NCI-H226 (cell line): ENCODE measurements at regions not wholly inside any gene's neighbourhood (a gene's known extent, or its start where the extent isn't known, plus 50 kb on each side); places are given as distances from the start of the nearest gene placed in this dataset.
"Not testable (repeated sequence)": the region's sequence is repeated elsewhere in the genome, so short reads cannot be mapped to it uniquely, and the experiment has no call there.

Experiments
- DNase-seq: peaks from one replicate; pipeline ENCODE4 v3.0.0-alpha.2; 2015

DNA sequence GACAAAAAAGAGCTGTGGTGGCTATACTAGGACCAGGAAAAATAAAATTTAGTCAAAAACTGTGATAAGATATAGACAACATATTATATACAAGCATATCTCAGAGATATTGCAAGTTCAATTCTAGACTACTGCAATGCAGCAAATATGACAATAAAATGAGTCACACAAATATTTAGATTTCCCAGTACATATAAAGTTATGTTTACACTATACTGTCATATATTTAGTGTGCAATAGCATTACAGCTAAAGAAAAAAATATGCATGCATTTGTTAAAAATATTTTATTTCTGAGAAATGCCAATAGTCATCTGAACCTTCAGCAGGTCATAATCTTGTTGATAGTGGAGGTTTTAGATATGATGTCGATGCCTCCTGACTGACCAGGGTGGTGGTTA is 72.1 kb downstream of the AKR1C4 start:
- no peak for DNase-seq

DNA sequence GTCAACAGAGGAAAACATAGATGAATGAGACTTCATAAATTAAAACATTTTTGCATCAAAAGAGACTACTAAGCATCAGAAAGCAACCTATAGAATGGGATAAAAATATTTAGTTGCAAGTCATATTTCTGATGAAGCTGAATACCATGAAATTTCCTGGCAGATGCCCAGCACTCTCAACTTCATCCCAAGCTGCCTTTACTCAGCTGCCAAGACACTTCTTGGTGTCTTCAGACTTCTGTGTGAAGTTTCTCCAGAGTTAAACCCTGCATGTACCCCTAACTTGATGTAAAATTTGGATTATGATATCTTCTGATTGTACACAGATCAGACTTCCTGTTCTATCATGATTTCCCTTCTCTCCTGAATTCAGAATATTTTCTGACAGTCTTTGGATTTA is 73.2 kb downstream of the AKR1C4 start:
- DNase-seq: no peak

DNA sequence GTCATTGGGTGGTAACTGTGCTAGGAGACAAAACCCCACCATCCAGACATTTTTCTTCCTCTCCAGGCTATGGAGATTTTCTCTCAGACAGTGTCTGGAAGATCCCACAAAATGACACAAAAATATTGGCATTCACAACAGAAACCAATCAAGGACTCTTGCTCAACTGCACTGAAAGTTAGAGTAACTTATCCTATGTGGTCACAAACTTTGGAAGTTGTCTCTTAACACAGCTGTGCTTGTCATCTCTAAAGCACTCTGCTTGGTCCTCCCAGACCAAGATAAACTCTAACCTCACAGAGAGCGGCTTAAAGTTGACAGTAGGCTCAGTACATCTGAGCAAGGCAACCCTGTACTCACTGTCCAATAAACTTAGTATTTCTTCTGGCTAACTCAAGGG is 74.9 kb downstream of the AKR1C4 start:
- no peak for DNase-seq

DNA sequence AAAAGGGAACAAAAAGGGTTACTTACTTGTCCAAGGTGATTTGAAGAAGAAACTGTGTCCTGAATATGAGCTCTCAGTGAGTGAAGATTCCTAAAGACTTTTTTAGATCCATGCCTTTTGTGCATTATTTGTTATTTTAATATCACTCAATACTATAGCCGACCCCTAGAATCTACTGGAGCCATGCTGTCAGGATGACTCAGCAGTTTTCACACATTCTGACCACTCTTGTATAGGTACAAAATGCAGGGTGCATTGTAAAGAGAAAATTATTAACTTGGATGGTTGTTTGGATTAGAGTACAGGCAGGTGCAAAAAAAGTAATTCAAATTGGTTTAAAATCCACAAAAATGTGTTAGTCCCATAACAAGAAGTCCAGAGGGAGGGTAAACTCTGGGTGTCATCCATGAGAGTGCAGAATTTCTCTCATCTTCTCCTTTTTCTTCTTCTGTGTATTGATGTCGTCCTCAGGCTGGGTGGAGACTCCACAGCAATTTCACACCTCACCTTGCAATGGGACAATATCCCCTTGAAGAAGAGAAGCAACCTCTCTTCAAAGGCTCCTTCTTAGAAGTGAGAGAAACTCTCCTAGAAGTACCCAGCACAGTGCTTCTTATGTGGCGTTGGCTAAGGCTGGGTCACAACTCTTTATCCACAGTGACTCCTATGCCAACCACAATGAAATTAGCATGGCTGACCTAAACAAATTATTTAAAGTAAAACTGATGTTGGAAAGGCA is 75.6 kb downstream of the AKR1C4 start:
- DNase-seq: no peak

DNA sequence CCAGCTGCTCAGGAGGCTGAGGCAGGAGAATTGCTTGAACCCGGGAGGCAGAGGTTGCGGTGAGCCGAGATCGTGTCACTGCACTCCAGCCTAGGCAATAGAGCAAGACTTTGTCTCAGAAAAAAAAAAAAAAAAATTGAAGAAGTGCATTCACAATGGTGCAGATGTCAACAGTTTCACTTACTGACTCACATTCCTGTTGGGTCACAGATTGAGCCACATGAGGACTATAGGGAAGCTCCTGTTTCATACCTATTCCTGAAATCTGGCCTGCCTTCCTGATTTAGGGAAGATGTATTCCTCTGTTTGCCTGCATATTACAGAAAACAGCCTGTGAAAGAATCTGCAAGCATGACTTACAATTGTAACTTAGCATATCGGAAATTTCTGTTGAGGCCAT is 78.2 kb downstream of the AKR1C4 start:
- DNase-seq: no peak

DNA sequence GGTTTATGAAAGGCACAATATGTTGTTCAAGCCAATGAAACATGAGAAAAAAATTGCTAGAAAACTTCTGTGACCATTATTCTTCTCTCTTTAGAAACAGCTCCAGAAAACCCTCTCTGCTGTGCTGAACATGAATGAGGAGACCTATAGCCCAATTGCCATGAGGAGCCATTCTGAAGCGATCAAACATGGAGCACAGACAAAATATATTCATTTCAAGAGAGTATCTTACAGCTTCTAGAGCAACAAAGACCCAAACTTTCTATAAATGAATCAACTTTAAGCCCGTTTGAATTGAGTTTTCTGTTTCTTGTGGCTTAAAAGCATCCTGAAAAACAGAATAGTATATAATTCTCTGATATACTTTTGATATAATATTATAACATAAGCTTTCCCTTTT is 83.4 kb upstream of the UCN3 start:
- no peak for DNase-seq

DNA sequence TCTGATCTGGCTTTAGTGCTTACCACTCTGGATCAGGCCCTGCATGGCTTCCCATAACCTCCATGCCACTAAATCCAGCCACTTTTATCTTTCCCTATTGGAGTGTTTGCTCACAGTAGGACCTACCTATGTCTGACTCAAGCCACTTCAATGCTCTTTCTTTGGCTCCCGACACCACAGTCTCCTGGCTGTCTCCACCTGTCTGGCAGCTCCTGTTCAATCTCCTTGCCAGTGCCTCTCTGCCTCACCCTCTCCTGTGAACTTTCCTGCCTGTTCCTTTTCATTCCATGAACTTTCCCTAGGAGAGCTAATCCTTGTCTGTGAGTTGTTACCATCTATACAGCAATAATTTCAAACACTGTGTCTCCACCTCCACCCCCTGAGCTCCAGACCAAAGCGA is 82.6 kb upstream of the UCN3 start:
- DNase-seq: no peak

DNA sequence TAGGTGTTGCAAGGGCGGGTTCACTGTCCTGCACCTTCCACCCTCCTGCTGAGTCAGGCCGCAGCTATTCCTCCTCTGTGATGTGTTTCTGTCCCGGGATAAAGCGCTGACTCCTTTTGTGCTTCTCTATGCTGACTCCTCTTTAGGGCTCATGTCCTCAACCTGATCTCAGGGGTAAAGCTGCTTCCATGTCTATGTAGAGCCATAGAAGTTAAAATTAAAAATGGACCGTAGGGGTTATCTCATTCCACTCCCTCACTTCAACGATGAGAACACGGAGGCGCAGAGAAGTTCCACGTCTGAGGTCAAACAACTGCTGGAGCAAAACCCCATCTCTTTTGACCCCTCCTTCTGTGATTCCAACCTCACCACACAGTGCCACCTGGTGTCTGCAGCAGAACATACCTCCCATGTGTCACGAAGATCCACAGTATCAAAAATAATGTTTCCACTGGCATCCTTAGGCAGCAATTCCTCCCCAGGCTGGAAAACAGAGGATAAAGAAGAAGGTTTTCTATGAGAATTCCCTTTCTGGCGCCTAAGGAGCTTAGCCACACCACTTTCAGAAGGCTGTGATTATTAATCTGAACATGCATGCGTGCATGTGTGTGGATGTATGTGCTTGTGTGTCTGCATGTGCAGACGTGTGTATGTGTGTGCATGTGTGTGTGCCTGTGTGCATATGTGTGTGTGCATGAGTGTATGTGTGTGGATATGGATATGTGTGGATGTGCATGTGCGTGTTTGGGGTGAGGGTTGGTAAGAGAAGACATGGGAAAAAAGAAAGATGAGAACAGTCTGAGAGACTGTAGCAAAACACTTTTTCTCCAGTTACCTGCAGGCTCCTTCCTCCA is 81.2 kb upstream of the UCN3 start:
- no peak for DNase-seq

DNA sequence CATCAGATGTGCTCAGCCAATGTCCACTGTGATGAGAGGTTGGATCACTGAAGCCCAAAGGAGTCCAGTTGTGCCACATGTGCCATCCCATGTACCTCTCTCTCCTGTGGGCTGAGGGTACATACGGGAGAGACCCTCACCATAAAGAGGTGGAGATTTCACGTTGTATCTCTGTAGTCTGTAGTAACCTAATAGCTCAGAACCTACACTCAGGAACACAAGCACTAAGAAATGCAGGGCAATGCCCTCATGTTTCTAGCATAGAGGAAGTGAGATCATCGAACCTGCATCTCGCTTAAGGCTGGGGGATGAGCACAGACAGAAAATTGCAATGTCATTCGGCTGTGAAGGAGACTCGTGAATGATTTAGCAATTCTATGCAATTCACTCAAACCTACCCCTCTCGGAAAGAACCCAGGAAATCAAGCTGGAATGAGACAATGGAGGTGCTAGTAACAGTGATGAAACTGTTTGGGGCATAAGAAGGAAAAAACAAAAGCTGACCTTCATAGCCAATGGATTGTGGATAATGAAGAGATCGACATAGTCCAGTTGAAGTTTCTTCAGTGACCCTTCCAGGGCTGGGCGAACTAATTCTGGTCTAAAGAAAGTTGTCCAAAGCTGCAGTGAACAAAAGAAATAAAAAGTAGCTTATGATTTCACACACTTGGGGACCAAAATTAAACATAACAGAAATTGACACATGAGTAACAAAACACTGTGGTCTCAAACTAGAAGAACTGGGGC is 80.3 kb upstream of the UCN3 start:
- DNase-seq: peak; percentile 59

DNA sequence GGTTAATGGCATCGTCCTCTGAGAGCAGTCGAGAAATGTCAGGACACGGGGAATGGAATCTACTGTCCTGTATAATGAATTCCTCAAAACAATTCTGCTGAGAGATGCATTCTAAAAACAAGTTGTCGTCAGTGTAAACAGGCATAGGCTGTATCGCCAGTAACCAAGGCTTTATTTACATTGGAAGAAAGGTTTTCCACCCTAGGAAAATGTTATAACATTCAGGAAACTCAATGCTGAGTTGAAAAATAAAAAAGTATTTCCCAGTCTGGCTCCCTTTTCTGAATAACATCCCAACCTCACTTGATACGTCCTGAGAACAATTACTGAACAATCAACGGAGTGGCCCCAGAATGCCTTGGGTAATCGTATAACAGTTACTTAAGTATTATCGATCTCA is 79.6 kb upstream of the UCN3 start:
- no peak for DNase-seq

DNA sequence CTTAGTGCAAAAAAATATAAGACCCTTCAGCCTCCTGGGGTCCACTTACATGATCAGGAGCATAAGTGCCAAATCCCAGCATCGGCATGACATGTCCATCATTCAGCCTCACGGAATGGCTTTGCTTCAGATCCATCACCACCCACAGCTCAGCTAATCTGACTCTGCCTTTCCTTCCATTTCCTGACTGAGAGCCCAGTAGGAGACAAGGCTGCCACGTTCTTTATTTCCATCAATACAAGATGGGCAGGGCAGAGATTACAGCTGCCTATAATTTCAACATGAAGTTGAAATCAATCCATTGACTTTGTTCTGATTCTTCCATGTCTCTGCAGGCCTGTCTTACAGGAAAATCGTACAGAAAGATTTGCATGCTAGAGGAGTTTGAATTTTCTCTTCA is 76.4 kb upstream of the UCN3 start:
- DNase-seq: no peak

DNA sequence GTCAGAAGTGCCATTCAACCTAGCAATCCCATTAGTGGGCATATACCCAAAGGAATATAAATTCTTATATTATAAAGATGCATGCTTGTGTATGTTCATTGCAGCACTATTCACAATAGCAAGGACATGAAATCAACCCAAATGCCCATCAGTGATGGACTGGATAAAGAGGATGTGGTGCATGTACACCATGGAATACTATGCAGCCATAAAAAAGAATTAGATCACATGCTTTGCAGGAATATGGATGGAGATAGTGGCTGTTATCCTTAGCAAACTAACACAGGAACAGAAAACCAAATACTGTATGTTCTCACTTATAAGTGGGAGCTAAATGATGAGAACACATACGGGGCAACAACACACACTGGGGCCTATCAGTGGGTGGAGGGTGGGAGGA is 75.5 kb upstream of the UCN3 start:
- not testable (repeated sequence) for DNase-seq

DNA sequence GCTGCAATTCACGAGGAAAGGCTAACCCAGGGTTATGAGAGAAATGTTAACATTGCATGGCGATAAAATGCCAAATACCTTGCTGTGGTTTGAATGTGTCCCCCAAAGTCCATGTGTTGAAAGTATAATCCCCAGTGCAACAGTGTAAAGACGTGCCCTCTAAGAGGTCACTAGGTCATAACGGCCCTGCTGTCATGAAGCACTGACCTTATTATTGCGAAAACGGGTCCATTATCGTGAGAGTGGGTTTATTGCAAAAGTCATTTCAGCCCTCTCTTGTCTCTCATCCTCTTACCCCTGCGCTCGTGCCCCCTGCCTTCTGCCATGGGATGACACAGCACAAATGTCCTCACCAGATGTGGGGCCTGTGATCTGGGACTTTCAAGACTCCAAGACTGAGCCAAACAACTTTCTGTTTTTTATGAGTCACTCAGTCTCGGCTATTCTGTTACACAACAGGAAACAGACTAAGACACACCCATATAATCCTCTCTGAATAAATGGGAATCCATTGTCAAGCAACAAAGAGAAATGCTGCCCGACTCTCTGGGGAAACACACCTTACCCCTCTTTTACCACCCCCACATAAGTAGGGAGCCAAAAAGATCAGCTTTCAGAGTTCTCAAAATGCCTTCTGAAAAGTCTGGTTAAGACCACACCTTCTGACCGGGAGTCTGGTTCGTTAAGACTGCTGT is 73.1 kb upstream of the UCN3 start:
- peak; percentile 28 for DNase-seq

DNA sequence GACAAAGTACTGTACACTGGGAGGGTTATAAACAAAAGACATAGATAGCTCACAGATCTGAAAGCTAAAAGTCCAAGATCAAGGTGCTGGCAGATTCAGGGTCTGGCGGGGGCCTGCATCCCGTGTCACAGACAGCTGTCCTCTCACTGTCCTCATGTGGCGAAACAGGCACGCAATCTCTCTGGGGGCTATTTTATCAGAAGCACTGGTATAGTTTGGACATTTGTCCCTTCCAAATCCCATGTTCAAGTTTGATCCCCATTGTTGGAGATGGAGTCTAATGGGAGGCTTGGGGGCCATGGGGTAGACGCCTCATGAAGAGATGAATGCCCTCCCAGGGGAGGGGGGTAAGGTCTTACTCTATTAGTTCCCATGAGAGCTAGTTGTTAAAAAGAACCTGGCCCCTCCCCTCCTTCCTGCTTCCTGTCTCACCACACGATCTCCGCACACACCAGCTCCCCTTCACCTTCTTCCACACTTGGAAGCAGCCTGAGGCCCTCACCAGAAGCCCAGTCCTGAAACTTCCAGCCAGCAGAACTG is 72.5 kb upstream of the UCN3 start:
- DNase-seq: no peak

DNA sequence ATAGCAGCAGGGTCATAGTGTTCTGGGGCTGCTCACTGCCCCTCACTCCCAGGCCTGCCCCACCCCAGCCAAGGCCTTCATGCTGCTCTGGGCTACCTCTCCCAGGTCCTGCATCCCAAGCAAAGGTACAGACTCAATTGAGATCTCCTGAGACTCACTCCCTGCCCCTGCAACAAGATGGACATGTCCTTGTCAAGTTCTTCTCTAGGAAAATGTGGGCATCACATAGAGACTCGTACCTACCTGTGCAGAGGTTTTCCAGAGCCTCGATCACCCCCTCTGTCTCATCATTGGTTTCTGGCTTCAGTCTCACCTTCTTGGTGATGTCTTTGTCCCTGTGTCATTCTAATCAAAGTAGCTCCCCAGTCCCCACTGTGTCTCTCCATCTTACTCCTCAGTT is 71.8 kb upstream of the UCN3 start:
- DNase-seq: not testable (repeated sequence)

DNA sequence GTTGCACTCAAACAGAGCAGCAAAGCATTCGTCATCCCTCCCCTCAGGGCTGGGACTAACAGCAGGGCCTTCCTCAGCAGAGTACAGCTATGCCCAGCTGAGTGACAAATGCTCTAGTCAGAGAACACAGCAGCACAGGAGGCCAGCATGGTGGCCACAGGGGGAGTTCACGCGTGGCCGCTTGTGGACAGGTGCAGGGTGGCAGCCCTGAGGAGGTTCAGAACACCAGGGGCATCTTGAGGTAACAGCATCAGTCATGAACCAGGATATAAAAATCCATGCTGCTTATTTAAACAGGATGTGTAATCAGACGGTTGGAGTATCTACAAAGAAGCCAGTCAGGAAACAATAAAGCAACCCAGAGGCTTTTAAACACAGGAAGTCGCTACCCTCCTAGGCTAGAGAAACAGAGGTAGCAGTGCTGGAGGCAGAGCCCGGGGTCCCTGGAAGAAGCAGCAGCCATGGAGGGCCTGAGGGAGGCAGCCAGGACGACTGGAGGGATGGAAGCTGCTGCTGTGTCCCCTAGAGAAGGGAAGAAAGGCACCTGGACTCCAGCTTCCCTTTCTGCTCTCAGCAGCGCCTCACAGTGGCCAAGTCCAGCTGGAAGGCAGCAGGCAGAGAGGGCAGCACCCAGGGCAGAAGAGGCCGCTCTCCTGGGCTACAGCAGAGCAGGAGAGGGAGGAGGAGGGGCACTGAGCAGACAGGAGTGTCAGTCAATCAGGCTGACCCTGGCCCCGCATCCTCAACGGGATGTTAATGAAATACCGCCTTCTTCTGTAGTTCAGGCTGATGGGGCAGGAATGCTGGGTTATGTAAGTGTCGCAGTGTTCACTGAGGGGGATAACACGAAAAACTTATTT is 70.8 kb upstream of the UCN3 start:
- no peak for DNase-seq

DNA sequence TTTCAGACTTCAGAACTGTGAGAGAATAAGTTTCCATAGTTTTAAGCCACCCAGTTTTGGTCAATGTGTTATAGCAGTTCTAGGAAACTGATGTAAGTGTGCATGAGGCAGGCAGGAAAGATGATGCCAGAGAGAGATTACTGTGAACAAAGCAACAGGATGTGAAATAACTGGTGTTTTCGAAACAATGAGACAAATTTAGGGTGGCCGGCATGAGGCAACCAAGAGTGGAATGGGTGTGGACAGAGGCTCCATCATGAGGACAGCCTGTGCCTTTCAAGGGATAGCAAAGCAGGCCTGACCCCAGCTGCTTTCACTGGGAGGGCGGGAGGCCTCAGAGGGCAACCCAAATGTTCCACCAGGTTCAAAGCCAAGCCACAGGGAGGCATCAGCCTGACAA is 67.3 kb upstream of the UCN3 start:
- DNase-seq: no peak

DNA sequence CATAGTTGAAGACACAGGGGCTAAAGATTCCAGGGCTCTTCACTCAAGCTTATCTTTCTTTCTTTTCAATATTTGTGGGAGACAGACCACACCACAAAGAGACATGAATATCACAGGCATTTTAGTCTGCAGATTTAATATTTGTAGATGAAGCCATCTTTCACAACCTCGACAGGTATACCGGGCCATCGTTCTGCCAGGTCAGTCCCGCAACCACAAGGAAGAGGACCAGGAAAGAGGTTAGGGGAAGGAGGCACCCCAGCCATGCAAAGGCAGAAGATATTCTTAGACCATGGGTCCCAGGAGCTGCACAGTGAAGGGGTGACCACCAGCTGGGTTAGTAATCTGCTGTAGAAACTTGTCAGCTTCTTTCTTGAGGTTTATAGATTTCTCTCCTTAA is 66.8 kb upstream of the UCN3 start:
- no peak for DNase-seq

DNA sequence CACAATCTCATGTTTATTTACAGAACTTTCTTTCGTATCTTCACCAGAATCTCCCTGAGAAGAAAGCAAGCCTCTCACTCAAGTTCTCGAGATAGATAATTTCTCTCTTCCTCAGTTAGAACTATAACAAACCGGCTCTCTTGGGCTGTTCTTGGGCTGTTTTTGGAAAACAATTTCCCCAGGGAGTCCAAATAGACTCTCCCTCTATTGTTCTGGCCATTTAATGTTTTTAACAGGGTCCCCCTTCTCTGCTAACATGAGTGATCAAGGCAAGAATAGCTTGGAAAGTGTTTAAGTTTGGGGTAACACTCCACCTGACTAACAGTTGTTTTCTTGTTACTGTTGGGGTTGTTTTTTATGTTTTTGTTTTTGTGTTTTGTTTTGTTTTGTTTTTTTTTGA is 64.8 kb upstream of the UCN3 start:
- DNase-seq: no peak

DNA sequence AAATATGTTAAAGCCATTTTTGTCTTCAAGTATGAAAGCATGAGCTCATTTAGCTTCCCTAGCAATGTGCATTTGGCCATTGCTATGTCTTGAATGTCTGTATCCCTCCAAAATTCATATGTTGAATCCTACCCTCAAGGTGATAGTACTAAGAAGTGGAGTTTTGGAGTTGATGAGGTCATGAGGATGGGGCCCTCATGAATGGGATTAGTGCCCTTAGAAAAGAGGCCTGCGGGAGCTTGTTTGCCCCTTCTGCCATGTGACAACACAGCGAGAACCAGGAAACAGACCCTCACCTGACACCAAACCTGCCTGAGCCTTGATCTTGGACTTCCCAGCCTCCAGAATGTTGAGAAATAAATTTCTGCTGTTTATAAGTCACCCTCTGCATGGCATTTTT is 61.3 kb upstream of the UCN3 start:
- no peak for DNase-seq

DNA sequence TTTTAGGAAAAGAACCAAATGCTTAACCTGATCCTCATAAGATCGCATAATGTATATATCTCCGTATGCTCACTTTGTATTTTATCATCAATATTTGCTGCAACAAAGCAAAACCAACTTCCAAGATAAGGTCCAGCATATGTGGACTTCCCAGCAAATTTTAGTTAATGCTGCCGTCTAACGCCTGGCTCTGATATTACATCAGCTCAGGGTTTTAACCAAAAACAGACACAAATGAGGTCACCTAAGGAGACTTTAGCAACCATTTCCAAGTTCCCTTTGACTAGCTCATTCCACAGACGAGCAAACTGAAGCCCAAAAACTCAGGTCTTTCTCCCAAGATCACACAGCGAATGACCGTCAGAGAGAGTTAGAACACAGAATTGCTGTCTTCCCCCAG is 59.4 kb upstream of the UCN3 start:
- no peak for DNase-seq

DNA sequence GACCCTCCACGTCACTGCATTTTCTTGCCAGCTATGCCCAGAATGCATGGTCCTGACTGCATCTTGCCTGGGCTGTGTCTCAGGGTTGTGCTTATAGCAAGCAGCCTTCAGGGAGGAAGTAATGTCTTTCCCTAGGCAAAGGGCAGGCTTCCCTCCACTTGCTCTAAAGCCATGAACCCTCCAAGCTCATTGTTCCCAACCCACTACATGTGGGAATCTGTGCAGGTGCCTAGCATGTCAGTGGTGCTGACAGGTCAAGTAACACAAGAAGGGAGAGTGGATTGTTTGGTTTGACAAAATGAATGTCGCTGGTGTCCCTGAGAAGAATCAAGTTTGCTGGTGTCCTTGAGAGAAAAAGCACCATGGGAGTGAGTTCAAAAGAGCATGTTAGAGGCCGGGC is 53.9 kb upstream of the UCN3 start:
- no peak for DNase-seq
